GM13977 (cell line): ENCODE measurements at regions not wholly inside any gene's neighbourhood (a gene's known extent, or its start where the extent isn't known, plus 50 kb on each side); places are given as distances from the start of the nearest gene placed in this dataset.

Source experiments
- DNase-seq: peaks from one replicate; pipeline ENCODE4 v3.0.0; 2012; ENCODE audit warnings: low spot score
- in situ Hi-C: fragments of 300-500 bp; cut with MboI; formaldehyde crosslinking; loops from one replicate; pipeline ENCODE4 v1.12.0; 2022; ENCODE audit warnings: low sequenced_read_pairs, low pct_unique_long_range_greater_than_20kb, mixed read lengths, inconsistent platforms; ENCODE audit not compliant: unreplicated experiment
- TF ChIP-seq, protein P1 (sequence below): IDR thresholded peaks from 2 replicates; pipeline ENCODE4 v1.5.1; 2012; ENCODE audit warnings: mild to moderate bottlenecking, control low read depth; ENCODE audit not compliant: insufficient read depth; ENCODE audit errors: extremely low read depth, missing control alignments

DNA sequence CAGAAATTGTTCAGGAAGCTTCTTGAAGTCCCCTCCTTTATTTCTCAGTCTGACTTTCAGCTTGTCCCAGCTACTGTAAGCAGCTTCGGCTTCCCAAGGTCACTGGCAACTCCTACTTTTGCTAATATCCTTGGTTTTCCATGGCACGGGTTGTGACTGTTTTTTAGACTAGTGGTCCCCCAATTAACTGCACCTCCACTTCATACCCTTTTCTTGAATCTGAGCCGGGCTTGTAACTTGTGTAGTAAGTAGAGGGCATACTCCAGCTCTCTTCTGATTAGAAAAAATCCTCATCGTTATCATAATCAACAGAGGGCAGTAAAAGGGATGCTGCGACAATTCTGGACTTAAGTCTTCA, 162.3 kb upstream of the TNFAIP3 start:
- in situ Hi-C loops: loop anchor here (5.0 kb wide), 2 partner anchors 163 to 238 kb away; partner anchors contain the start of gene TNFAIP3
- DNase-seq: no peak
- TF ChIP-seq, protein P1, sequence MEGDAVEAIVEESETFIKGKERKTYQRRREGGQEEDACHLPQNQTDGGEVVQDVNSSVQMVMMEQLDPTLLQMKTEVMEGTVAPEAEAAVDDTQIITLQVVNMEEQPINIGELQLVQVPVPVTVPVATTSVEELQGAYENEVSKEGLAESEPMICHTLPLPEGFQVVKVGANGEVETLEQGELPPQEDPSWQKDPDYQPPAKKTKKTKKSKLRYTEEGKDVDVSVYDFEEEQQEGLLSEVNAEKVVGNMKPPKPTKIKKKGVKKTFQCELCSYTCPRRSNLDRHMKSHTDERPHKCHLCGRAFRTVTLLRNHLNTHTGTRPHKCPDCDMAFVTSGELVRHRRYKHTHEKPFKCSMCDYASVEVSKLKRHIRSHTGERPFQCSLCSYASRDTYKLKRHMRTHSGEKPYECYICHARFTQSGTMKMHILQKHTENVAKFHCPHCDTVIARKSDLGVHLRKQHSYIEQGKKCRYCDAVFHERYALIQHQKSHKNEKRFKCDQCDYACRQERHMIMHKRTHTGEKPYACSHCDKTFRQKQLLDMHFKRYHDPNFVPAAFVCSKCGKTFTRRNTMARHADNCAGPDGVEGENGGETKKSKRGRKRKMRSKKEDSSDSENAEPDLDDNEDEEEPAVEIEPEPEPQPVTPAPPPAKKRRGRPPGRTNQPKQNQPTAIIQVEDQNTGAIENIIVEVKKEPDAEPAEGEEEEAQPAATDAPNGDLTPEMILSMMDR: no peak

DNA sequence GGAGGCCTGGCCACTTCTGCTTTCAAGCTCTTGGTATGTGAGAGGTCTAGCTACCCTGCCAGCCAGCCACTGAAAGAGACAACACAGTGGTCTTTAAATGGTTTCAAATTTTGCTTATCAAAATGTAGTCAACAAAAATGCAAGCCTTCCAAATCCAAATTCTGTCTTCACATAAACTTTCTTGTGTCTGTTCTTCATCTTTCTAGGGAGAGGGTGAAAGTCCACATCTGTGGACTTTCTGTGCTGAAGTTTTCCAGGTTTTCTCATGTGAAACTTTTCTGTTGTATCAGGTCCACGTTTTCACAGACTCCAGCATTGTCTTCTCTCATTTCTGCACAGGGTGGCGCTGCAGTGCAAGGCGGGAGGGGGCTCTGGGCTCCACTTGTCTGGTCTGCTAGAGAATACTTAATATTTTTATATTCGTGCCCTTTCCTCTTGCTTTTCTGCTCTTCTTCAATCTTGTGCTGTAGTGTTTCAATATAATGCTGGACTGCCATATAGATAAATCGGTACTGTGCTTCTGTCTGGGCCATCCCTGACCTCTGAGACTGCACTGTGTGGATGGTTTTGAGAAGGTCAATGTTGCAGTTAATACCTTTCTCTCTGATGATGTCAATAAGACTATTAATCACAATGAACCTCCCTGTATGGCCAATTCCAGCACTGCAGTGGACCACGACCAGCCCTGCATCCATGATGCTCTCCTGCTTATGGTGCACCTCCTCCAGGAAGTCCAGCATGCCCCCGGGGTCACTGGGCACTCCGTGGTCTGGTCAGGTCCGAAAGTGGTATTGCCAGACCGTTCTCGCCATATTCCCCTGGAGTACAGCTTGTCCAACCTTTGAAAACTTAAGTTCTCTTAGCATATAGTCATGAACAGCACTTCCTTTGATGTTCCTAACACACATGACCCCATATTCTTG, 161.6 kb upstream of the TNFAIP3 start:
- in situ Hi-C loops: loop anchor here (5.0 kb wide), 2 partner anchors 162 to 237 kb away; partner anchors contain the start of gene TNFAIP3
- TF ChIP-seq, protein P1: peak; percentile 85
- peak; percentile 45 for DNase-seq

DNA sequence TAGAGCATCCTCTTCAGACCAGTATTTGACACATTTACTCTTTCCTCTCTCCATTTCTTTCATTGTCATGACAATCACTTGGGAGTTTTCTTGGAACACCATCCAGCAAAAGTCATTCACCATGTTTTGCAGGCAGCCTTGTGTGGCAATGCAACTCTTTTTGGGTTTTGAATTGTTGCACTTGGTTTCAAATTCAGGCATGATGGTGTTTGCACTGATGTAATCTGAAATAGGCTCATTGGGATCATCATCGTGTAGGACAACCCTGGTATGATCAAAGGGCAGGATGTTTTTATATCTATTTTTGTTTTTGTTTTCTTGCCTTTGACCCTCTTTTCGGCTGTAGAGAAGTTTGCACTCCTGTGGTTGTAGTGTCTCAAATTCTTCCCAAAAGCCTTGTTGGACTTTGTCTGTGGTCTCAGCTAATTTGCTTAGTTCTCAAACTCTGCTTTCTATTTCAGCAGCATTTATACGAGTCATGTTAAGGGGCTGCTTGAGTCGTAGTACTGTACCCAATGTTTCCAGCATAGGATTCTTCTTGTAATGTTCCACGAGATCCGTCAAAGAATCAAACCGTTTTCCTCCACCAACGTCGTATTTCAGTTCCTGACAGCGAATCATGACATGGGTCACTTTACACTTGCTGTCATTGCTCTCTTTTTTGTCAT, 160.8 kb upstream of the TNFAIP3 start:
- TF ChIP-seq, protein P1: no peak
- in situ Hi-C loops: loop anchor here (5.0 kb wide), 2 partner anchors 161 to 236 kb away; partner anchors contain the start of gene TNFAIP3
- DNase-seq: no peak

DNA sequence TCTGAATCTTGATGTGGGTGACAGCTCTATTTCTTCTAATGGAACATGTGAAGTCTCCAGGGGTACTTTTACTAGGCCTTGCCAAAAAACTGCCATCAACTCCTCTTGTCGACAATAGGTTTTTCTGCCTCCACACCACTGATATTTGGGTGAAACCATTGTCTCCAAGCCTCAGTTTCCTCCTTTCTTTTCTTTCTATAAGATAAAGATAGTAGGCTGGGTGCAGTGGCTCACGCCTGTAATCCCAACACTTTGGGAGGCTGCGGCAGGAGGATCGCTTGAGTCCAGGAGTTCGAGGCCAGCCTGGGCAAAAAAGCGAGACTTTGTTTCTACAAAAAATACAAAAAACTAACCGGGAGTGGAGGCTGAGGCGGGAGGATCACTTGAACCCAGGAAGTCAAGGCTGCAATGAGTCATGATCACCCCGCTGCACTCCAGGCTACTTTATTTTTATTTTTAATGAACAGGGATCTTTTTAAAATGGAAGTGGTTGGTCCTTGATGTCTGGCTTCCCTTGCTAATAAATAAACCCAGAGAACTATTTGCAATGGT, 159.9 kb upstream of the TNFAIP3 start:
- in situ Hi-C loops: loop anchor here (5.0 kb wide), 2 partner anchors 160 to 235 kb away; partner anchors contain the start of gene TNFAIP3

DNA sequence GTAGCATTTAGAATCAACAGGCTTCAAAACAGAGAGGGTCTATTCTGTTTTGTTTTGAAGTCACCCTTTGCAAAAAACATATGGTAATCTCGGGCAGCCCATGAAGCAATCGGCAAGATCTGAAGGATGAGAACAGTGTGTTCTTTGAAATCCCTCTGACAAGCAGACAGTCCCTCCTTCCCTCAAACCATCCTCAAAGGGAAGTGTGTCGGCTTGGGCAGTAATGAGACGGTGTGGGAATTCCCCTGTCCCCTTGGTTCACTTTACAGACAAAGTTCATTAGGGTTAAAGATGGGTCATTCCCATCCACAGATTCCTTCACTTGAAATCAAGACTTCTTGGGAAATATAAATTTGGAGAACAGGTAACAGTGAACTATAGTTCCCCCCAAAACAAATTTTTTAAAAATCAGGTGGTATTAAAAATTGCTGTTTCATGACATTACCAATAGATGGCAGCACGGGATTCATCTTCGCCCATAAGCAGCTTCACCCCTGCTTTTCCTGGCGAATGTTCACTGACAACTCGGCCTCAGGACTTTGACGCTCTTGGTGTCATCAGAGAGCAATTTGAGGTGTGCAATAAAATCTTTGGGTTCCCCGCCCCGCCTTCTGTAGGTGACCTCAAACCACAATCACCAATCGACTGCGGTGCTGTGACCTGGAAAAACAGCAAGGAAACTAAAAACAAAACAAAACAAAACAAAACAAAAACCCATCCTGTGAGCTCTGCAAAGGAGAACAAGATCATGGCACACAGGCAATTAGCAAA, 159.3 kb upstream of the TNFAIP3 start:
- in situ Hi-C loops: loop anchor here (5.0 kb wide), 2 partner anchors 160 to 235 kb away; partner anchors contain the start of gene TNFAIP3

More for the DNA sequence above, 159.9 kb upstream of the TNFAIP3 start:
- TF ChIP-seq, protein P1: no peak
- DNase-seq: no peak

More for the DNA sequence above, 159.3 kb upstream of the TNFAIP3 start:
- peak; percentile 58 for DNase-seq
- TF ChIP-seq, protein P1: peak; percentile 58
